ENCODE measurements at regions not wholly inside any gene's neighbourhood (a gene's known extent, or its start where the extent isn't known, plus 50 kb on each side); places are given as distances from the start of the nearest gene placed in this dataset.

GRCh38 chr6:165872311-165872710, 209.3 kb upstream of the PDE10A start:
- 87 to 90% methylated on average over 3 of the region's 3 CpGs for WGBS, 2 experiments
- H3K4me1 ChIP-seq (ENCODE audit: control insufficient read depth, insufficient read depth, low read length), result no peaks in the 10 kb centered on the region
- no peak overlapping the region for H3K27ac ChIP-seq (ENCODE audit: insufficient read depth, low read depth, low read length, poor library complexity, severe bottlenecking)
- no peaks in the 10 kb centered on the region for H3K9me3 ChIP-seq (ENCODE audit: control insufficient read depth, low read length)
- H3K36me3 ChIP-seq (ENCODE audit: control insufficient read depth, insufficient read depth, low read length), result no peaks in the 10 kb centered on the region
- no peak overlapping the region for H3K4me3 ChIP-seq (ENCODE audit: insufficient read depth, low read depth, low read length)
- H3K27me3 ChIP-seq (ENCODE audit: control insufficient read depth, insufficient read depth, low read length, poor library complexity, severe bottlenecking), result no peaks in the 10 kb centered on the region

DNA sequence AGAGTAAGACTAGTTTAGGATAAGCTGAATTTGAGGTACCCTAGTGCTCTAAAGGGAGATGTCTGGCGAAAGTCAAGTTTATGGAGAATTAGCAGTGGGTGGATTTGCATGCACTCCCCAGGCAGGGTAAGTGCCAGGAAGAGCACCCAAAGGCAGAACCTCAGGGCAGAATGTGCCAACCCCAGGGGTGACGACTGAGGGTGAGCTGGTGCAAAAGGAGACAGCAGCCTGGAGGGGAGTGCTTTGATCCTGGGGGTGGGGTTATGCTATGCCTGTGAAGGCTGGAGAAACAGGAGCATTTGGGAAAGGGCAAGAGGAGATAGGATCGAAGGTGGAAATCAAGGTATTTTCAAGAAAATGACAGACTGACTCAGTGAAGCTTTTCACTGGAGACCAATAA, 208.5 kb upstream of the PDE10A start:
- H3K4me1 ChIP-seq (ENCODE audit: control insufficient read depth, insufficient read depth, low read length), result no peaks in the 10 kb centered on the region
- no peaks in the 10 kb centered on the region for H3K27me3 ChIP-seq (ENCODE audit: control insufficient read depth, insufficient read depth, low read length, poor library complexity, severe bottlenecking)
- H3K4me3 ChIP-seq (ENCODE audit: insufficient read depth, low read depth, low read length), result no peak overlapping the region
- 93 to 96% methylated on average over 3 of the region's 3 CpGs for WGBS, 2 experiments
- H3K36me3 ChIP-seq (ENCODE audit: control insufficient read depth, insufficient read depth, low read length), result no peaks in the 10 kb centered on the region
- H3K9me3 ChIP-seq (ENCODE audit: control insufficient read depth, low read length), result no peaks in the 10 kb centered on the region
- H3K27ac ChIP-seq (ENCODE audit: insufficient read depth, low read depth, low read length, poor library complexity, severe bottlenecking), result no peak overlapping the region

GRCh38 chr6:165869526-165869925, 206.5 kb upstream of the PDE10A start:
- no peaks in the 10 kb centered on the region for H3K4me1 ChIP-seq (ENCODE audit: control insufficient read depth, insufficient read depth, low read length)
- H3K27me3 ChIP-seq (ENCODE audit: control insufficient read depth, insufficient read depth, low read length, poor library complexity, severe bottlenecking), result no peaks in the 10 kb centered on the region
- H3K36me3 ChIP-seq (ENCODE audit: control insufficient read depth, insufficient read depth, low read length), result no peaks in the 10 kb centered on the region
- no peak overlapping the region for H3K4me3 ChIP-seq (ENCODE audit: insufficient read depth, low read depth, low read length)
- WGBS, 2 experiments, result 92 to 93% methylated on average over 3 of the region's 3 CpGs
- no peaks in the 10 kb centered on the region for H3K9me3 ChIP-seq (ENCODE audit: control insufficient read depth, low read length)
- H3K27ac ChIP-seq (ENCODE audit: insufficient read depth, low read depth, low read length, poor library complexity, severe bottlenecking), result no peak overlapping the region

DNA sequence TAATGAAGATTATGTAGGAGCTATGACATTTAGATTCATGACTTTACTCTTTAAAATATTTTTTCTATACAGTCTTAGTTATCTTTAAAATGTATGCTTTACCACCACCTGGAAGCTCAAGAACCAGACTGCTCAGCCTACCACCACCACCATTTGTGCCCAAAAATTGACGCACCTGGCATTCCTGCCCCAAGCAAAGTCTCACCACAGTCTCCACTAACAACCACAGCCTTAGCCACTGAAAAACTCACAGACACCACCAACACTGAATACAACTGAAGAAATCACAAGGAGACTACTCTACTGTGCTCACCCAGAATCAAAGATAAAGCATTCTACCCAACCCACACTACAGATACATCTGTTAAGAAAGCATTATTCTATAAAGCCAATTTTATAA, 201.9 kb upstream of the PDE10A start:
- Histone ChIP-seq H3K36me3 (ENCODE audit: control insufficient read depth, insufficient read depth, low read length) (no peaks in the 10 kb centered on the region), H3K4me1 (ENCODE audit: control insufficient read depth, insufficient read depth, low read length) (no peaks in the 10 kb centered on the region), H3K27me3 (ENCODE audit: control insufficient read depth, insufficient read depth, low read length, poor library complexity, severe bottlenecking) (no peaks in the 10 kb centered on the region), H3K27ac (ENCODE audit: insufficient read depth, low read depth, low read length, poor library complexity, severe bottlenecking) (no peak overlapping the region), H3K4me3 (ENCODE audit: insufficient read depth, low read depth, low read length) (no peak overlapping the region), H3K9me3 (ENCODE audit: control insufficient read depth, low read length) (no peaks in the 10 kb centered on the region)
- 45 to 52% methylated on average over 1 of the region's 1 CpG for WGBS, 2 experiments

- H3K9me3 ChIP-seq (ENCODE audit: control insufficient read depth, low read length), result no peaks in the 10 kb centered on the region
- H3K4me1 ChIP-seq (ENCODE audit: control insufficient read depth, insufficient read depth, low read length), result no peaks in the 10 kb centered on the region
- no peaks in the 10 kb centered on the region for H3K36me3 ChIP-seq (ENCODE audit: control insufficient read depth, insufficient read depth, low read length)
- no peaks in the 10 kb centered on the region for H3K27me3 ChIP-seq (ENCODE audit: control insufficient read depth, insufficient read depth, low read length, poor library complexity, severe bottlenecking)
- no peak overlapping the region for H3K4me3 ChIP-seq (ENCODE audit: insufficient read depth, low read depth, low read length)
- H3K27ac ChIP-seq (ENCODE audit: insufficient read depth, low read depth, low read length, poor library complexity, severe bottlenecking), result no peak overlapping the region
These were observed 201.2 kb upstream of the PDE10A start for GRCh38 chr6:165864218-165864617.

GRCh38 chr6:165863801-165864200, 200.8 kb upstream of the PDE10A start:
- Histone ChIP-seq H3K36me3 (ENCODE audit: control insufficient read depth, insufficient read depth, low read length) (no peaks in the 10 kb centered on the region), H3K27me3 (ENCODE audit: control insufficient read depth, insufficient read depth, low read length, poor library complexity, severe bottlenecking) (no peaks in the 10 kb centered on the region), H3K4me3 (ENCODE audit: insufficient read depth, low read depth, low read length) (no peak overlapping the region), H3K9me3 (ENCODE audit: control insufficient read depth, low read length) (no peaks in the 10 kb centered on the region), H3K27ac (ENCODE audit: insufficient read depth, low read depth, low read length, poor library complexity, severe bottlenecking) (no peak overlapping the region), H3K4me1 (ENCODE audit: control insufficient read depth, insufficient read depth, low read length) (no peaks in the 10 kb centered on the region)
- WGBS, 2 experiments, result 95 to 98% methylated on average over 3 of the region's 3 CpGs

DNA sequence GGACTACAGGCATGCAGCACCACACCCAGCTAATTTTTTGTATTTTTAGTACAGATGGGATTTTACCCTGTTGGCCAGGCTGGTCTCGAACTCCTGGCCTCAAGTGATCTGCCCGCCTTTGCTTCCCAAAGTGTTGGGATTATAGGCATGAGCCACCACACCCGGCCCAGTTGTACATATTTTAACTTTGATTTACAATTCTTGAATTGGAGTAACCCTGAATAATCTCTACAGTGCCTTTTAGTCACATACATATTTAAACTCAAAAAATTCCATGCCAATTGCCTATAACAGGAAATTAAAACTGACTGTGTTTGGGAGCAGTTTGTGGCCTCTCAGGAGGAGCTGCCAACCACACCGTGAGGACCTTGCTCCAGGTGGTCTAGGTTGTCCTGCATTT, 199.8 kb upstream of the PDE10A start:
- H3K36me3 ChIP-seq (ENCODE audit: control insufficient read depth, insufficient read depth, low read length), result no peaks in the 10 kb centered on the region
- WGBS, 2 experiments, result 80 to 90% methylated on average over 4 of the region's 4 CpGs
- H3K27ac ChIP-seq (ENCODE audit: insufficient read depth, low read depth, low read length, poor library complexity, severe bottlenecking), result no peak overlapping the region
- no peaks in the 10 kb centered on the region for H3K9me3 ChIP-seq (ENCODE audit: control insufficient read depth, low read length)
- H3K4me1 ChIP-seq (ENCODE audit: control insufficient read depth, insufficient read depth, low read length), result no peaks in the 10 kb centered on the region
- no peaks in the 10 kb centered on the region for H3K27me3 ChIP-seq (ENCODE audit: control insufficient read depth, insufficient read depth, low read length, poor library complexity, severe bottlenecking)
- no peak overlapping the region for H3K4me3 ChIP-seq (ENCODE audit: insufficient read depth, low read depth, low read length)

DNA sequence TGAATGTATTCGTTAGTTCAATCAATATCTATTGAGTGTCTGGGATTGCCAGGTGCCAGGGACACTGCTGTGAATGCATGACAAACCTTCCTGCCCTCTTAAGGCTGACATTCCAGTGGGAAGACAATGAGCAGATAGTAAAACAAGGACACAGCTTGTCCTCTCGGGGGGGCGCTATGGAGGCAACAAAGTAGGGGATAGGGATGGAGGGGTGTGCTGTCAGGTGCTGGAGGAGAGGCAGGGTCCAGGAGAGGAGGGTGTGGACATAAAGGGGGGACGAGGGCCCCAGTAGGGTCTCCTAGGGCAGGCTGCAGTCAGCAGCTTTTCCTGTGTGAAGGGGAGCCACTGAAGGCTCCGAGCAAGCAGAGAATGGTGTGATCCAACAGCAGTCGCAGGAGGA, 198.2 kb upstream of the PDE10A start:
- no peaks in the 10 kb centered on the region for H3K27me3 ChIP-seq (ENCODE audit: control insufficient read depth, insufficient read depth, low read length, poor library complexity, severe bottlenecking)
- no peaks in the 10 kb centered on the region for H3K4me1 ChIP-seq (ENCODE audit: control insufficient read depth, insufficient read depth, low read length)
- H3K4me3 ChIP-seq (ENCODE audit: insufficient read depth, low read depth, low read length), result no peak overlapping the region
- no peaks in the 10 kb centered on the region for H3K36me3 ChIP-seq (ENCODE audit: control insufficient read depth, insufficient read depth, low read length)
- H3K9me3 ChIP-seq (ENCODE audit: control insufficient read depth, low read length), result no peaks in the 10 kb centered on the region
- WGBS, 2 experiments, result 77 to 80% methylated on average over 6 of the region's 6 CpGs
- no peak overlapping the region for H3K27ac ChIP-seq (ENCODE audit: insufficient read depth, low read depth, low read length, poor library complexity, severe bottlenecking)

DNA sequence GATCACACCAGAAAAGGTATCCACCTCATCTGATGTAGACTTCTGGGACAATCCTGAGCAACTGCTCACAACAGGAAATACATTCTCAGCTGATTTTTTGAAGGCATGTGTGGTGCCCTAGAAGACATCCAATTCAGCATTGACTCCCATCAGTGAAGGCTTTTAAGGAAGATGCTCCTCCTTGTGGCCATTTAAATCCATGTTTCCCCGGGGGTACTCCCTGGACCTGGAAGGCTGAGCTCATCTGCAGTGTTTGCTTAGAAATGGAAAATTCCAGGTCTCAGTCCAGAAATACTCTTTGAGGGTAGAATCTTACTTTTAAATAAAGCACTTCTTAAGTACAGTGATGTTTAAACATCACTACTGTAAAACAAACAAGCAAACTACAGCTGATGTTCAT, 195.5 kb upstream of the PDE10A start:
- no peak overlapping the region for H3K4me3 ChIP-seq (ENCODE audit: insufficient read depth, low read depth, low read length)
- no peaks in the 10 kb centered on the region for H3K4me1 ChIP-seq (ENCODE audit: control insufficient read depth, insufficient read depth, low read length)
- no peaks in the 10 kb centered on the region for H3K36me3 ChIP-seq (ENCODE audit: control insufficient read depth, insufficient read depth, low read length)
- WGBS, 2 experiments, result 57% methylated on average over 1 of the region's 1 CpG
- no peak overlapping the region for H3K27ac ChIP-seq (ENCODE audit: insufficient read depth, low read depth, low read length, poor library complexity, severe bottlenecking)
- no peaks in the 10 kb centered on the region for H3K9me3 ChIP-seq (ENCODE audit: control insufficient read depth, low read length)
- H3K27me3 ChIP-seq (ENCODE audit: control insufficient read depth, insufficient read depth, low read length, poor library complexity, severe bottlenecking), result peaks cover 16% of the 10 kb centered on the region

DNA sequence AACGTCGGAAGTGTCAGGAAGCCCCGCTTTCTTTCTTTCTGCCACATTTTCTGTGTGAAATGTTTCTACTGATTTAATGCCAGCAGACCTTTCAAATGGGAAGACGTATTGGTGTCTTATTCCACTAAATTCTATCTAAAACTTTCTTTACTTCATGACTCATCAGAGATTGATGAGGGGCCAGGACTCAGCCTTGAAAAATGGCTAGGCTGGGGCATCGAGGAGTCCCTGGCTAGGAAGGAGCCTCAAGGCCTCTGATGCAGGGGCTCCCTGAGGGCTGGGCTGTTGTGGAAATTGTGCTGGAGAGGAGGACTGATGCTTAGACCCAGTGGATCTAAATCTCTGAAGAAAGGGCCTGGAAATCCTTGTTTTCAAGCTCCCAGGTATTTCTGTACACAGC, 192.8 kb upstream of the PDE10A start:
- H3K4me1 ChIP-seq (ENCODE audit: control insufficient read depth, insufficient read depth, low read length), result no peaks in the 10 kb centered on the region
- WGBS, 2 experiments, result 94 to 99% methylated on average over 5 of the region's 5 CpGs
- peaks cover 33% of the 10 kb centered on the region for H3K27me3 ChIP-seq (ENCODE audit: control insufficient read depth, insufficient read depth, low read length, poor library complexity, severe bottlenecking)
- no peak overlapping the region for H3K27ac ChIP-seq (ENCODE audit: insufficient read depth, low read depth, low read length, poor library complexity, severe bottlenecking)
- H3K4me3 ChIP-seq (ENCODE audit: insufficient read depth, low read depth, low read length), result no peak overlapping the region
- no peaks in the 10 kb centered on the region for H3K9me3 ChIP-seq (ENCODE audit: control insufficient read depth, low read length)
- H3K36me3 ChIP-seq (ENCODE audit: control insufficient read depth, insufficient read depth, low read length), result no peaks in the 10 kb centered on the region

GRCh38 chr6:165854863-165855593, 192.0 kb upstream of the PDE10A start:
- 91 to 92% methylated on average over 31 of the region's 31 CpGs for WGBS, 2 experiments
- Histone ChIP-seq H3K36me3 (ENCODE audit: control insufficient read depth, insufficient read depth, low read length) (no peaks in the 10 kb centered on the region), H3K4me1 (ENCODE audit: control insufficient read depth, insufficient read depth, low read length) (no peaks in the 10 kb centered on the region), H3K9me3 (ENCODE audit: control insufficient read depth, low read length) (no peaks in the 10 kb centered on the region), H3K27ac (ENCODE audit: insufficient read depth, low read depth, low read length, poor library complexity, severe bottlenecking) (no peak overlapping the region), H3K27me3 (ENCODE audit: control insufficient read depth, insufficient read depth, low read length, poor library complexity, severe bottlenecking) (peaks cover 36% of the 10 kb centered on the region), H3K4me3 (ENCODE audit: insufficient read depth, low read depth, low read length) (no peak overlapping the region)
